B cell (primary cell): ENCODE measurements at regions not wholly inside any gene's neighbourhood (a gene's known extent, or its start where the extent isn't known, plus 50 kb on each side); places are given as distances from the start of the nearest gene placed in this dataset.

Source experiments
- ATAC-seq: fragments of 200-7000 bp; cut with Tn5 transposase; one replicate; pipeline ENCODE4 v1.10.0; 2021; ENCODE audit warnings: low read depth, mild to moderate bottlenecking, moderate number of reproducible peaks, moderate library complexity
- CTCF ChIA-PET: fragments of 350-600 bp; sonication (Branson Sonifier 250); formaldehyde crosslinking; loops from one replicate; lab custom pipeline; 2021; ENCODE audit warnings: antibody characterized with exemption, inconsistent platforms; lab: Charles Lee
- POLR2A ChIA-PET: fragments of 350-600 bp; sonication (Branson Sonifier 250); formaldehyde crosslinking; loops from one replicate; lab custom pipeline; 2021; ENCODE audit warnings: antibody characterized with exemption; lab: Charles Lee
- DNase-seq: peaks from one replicate; pipeline ENCODE4 v3.0.0; 2013
- H2AFZ ChIP-seq: 2 replicates; pipeline ENCODE4 v1.6.1; 2012; ENCODE audit warnings: mild to moderate bottlenecking, low read depth, low read length; ENCODE audit not compliant: insufficient read depth, poor library complexity, severe bottlenecking
- H3K27ac ChIP-seq, 2 donors: 1 replicate in 1 of 2; 2 replicates in 1 of 2; pipeline ENCODE4 v1.5.1; 2012 to 2013; ENCODE audit warnings: low read length in 2 of 2, mild to moderate bottlenecking in 2 of 2, moderate library complexity in 1 of 2
- H3K27me3 ChIP-seq, 4 experiments: fragments of 200-600 bp in 1 of 4; sonication (generic) in 1 of 4; replicated peaks in 1 of 4; 1 replicate in 2 of 4; 2 replicates in 2 of 4; pipeline versions ENCODE4 v1.6.1 to v1.7.0; 2013 to 2016; ENCODE audit warnings: low read length in 3 of 4, mild to moderate bottlenecking in 2 of 4, mixed read lengths in 1 of 4, moderate library complexity in 1 of 4; ENCODE audit not compliant: insufficient read depth in 4 of 4, control insufficient read depth in 3 of 4; ENCODE audit errors: control extremely low read depth in 1 of 4
- H3K36me3 ChIP-seq, 2 experiments: replicated peaks in 1 of 2; 1 replicate in 1 of 2; 2 replicates in 1 of 2; pipeline versions ENCODE4 v1.6.1 to v1.7.1; 2013; ENCODE audit warnings: low read length in 1 of 2; ENCODE audit not compliant: insufficient read depth in 2 of 2, control insufficient read depth in 1 of 2; ENCODE audit errors: control extremely low read depth in 1 of 2, extremely low read depth in 1 of 2
- H3K4me1 ChIP-seq, 2 donors: fragments of 200-600 bp in 1 of 2; sonication (generic) in 1 of 2; 1 replicate in 1 of 2; 2 replicates in 1 of 2; pipeline versions ENCODE4 v1.5.1 to v1.6.1; 2013 to 2017; ENCODE audit warnings: low read length in 2 of 2; ENCODE audit not compliant: control insufficient read depth in 2 of 2, insufficient read depth in 2 of 2
- H3K4me2 ChIP-seq: replicated peaks from 2 replicates; pipeline ENCODE3; 2012; ENCODE audit warnings: mild to moderate bottlenecking, low read depth, low read length; ENCODE audit not compliant: poor library complexity, severe bottlenecking
- H3K4me3 ChIP-seq, 5 experiments: fragments of 200-600 bp in 1 of 5; sonication (generic) in 1 of 5; 1 replicate in 3 of 5; 2 replicates in 2 of 5; pipeline versions ENCODE4 v1.5.1 to v1.7.0; 2011 to 2016; ENCODE audit warnings: low read length in 4 of 5, mild to moderate bottlenecking in 4 of 5, low read depth in 2 of 5, control low read depth in 1 of 5, moderate library complexity in 1 of 5; ENCODE audit not compliant: insufficient read depth in 1 of 5; ENCODE audit errors: control extremely low read depth in 1 of 5, extremely low read depth in 1 of 5
- H3K79me2 ChIP-seq: fragments of 200-600 bp; sonication (generic); one replicate; pipeline ENCODE4 v1.6.0; 2016; ENCODE audit warnings: low read length; ENCODE audit not compliant: control insufficient read depth, insufficient read depth
- H3K9ac ChIP-seq: fragments of 200-600 bp; sonication (generic); 2 replicates; pipeline ENCODE4 v1.6.1; 2017; ENCODE audit warnings: mild to moderate bottlenecking, low read length, moderate library complexity
- H3K9me3 ChIP-seq, 3 donors: one replicate each; pipeline versions ENCODE4 v1.6.1 to v1.7.1; 2013; ENCODE audit warnings: low read length in 2 of 3; ENCODE audit not compliant: control insufficient read depth in 2 of 3, insufficient read depth in 1 of 3; ENCODE audit errors: control extremely low read depth in 1 of 3
- H4K20me1 ChIP-seq: 2 replicates; pipeline ENCODE4 v1.6.0; 2012; ENCODE audit warnings: mild to moderate bottlenecking, low read length; ENCODE audit not compliant: insufficient read depth, control insufficient read depth, poor library complexity, severe bottlenecking
- H3K27ac Mint-ChIP-seq: one replicate; pipeline ENCODE4 v1.8.0; 2021; ENCODE audit warnings: mixed read lengths
- H3K27me3 Mint-ChIP-seq: one replicate; pipeline ENCODE4 v1.8.0; 2021; ENCODE audit warnings: mixed read lengths
- H3K4me1 Mint-ChIP-seq: one replicate; pipeline ENCODE4 v1.8.0; 2021; ENCODE audit warnings: mixed read lengths
- H3K4me3 Mint-ChIP-seq: one replicate; pipeline ENCODE4 v1.8.0; 2021; ENCODE audit warnings: mixed read lengths
- H3K9me3 Mint-ChIP-seq: one replicate; pipeline ENCODE4 v1.8.0; 2022; ENCODE audit warnings: mixed read lengths; ENCODE audit not compliant: insufficient read depth
- EZH2 ChIP-seq: IDR thresholded peaks from 2 replicates; pipeline ENCODE4 v1.6.1; 2012; ENCODE audit warnings: borderline replicate concordance, low read depth, mild to moderate bottlenecking, moderate library complexity, low read length; ENCODE audit not compliant: insufficient read depth, poor library complexity, severe bottlenecking
- WGBS: methylation state at CpG from one replicate; pipeline ENCODE4 v1.1.5; 2013; ENCODE audit warnings: missing lambda C conversion rate; ENCODE audit not compliant: insufficient coverage; 5-methylcytosine and 5-hydroxymethylcytosine counted together
- intact Hi-C: fragments of 100-400 bp; cut with micrococcal nuclease; formaldehyde crosslinking; loops from one replicate; pipeline ENCODE4 v1.10.0; 2022
- TF ChIP-seq, protein P1 (sequence below): fragments of 200-600 bp; IDR thresholded peaks from one replicate; pipeline ENCODE4 v1.8.0; 2022; ENCODE audit warnings: antibody characterized with exemption, mild to moderate bottlenecking

DNA sequence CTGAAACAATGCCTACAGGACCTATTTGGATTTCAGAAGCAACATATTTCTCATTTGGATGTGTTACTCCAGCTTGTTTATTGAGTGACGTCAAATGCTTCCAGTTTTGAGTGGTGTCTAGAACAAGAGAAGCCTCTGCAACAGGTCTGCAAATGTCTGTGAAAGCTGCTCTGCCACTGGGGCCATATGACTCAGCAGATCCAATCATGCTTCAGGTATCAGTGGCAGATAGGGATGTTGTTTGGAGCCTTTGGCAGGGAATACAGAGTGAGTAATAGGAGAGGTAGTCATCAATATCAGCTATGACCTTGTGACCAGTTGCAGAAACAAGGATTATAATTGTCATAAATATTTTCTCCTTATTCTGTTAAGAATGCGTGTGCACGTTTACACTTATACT, 141.1 kb upstream of the ZXDA start:
- no peaks in the 10 kb centered on the region for H3K4me1 ChIP-seq
- CTCF ChIA-PET, result no interaction called here
- TF ChIP-seq EZH2, result no peak
- TF ChIP-seq, protein P1, sequence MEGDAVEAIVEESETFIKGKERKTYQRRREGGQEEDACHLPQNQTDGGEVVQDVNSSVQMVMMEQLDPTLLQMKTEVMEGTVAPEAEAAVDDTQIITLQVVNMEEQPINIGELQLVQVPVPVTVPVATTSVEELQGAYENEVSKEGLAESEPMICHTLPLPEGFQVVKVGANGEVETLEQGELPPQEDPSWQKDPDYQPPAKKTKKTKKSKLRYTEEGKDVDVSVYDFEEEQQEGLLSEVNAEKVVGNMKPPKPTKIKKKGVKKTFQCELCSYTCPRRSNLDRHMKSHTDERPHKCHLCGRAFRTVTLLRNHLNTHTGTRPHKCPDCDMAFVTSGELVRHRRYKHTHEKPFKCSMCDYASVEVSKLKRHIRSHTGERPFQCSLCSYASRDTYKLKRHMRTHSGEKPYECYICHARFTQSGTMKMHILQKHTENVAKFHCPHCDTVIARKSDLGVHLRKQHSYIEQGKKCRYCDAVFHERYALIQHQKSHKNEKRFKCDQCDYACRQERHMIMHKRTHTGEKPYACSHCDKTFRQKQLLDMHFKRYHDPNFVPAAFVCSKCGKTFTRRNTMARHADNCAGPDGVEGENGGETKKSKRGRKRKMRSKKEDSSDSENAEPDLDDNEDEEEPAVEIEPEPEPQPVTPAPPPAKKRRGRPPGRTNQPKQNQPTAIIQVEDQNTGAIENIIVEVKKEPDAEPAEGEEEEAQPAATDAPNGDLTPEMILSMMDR, result no peak
- POLR2A ChIA-PET, result no interaction called here
- no peaks in the 10 kb centered on the region for H3K27me3 Mint-ChIP-seq
- DNase-seq (no peak), ATAC-seq (no peak)
- no peaks in the 10 kb centered on the region for H4K20me1 ChIP-seq
- H3K9me3 ChIP-seq, result peaks cover 0 to 7% (median 5%) of the 10 kb centered on the region in 3 donors
- WGBS, result 83% methylated on average over 1 of the region's 3 CpGs
- no peak overlapping the region for H3K9ac ChIP-seq
- H3K36me3 ChIP-seq, result no peaks in the 10 kb centered on the region
- no peak overlapping the region for H3K4me3 ChIP-seq
- H3K4me1 Mint-ChIP-seq, result no peaks in the 10 kb centered on the region
- no peak overlapping the region for H3K4me3 Mint-ChIP-seq
- H3K27me3 ChIP-seq, result no peaks in the 10 kb centered on the region
- no peak overlapping the region for H3K4me2 ChIP-seq
- H3K27ac ChIP-seq, result no peak overlapping the region
- intact Hi-C loops, result no loop called here
- peaks cover 6% of the 10 kb centered on the region for H3K9me3 Mint-ChIP-seq
- H2AFZ ChIP-seq, result no peak overlapping the region
- H3K79me2 ChIP-seq, result no peaks in the 10 kb centered on the region
- no peak overlapping the region for H3K27ac Mint-ChIP-seq

DNA sequence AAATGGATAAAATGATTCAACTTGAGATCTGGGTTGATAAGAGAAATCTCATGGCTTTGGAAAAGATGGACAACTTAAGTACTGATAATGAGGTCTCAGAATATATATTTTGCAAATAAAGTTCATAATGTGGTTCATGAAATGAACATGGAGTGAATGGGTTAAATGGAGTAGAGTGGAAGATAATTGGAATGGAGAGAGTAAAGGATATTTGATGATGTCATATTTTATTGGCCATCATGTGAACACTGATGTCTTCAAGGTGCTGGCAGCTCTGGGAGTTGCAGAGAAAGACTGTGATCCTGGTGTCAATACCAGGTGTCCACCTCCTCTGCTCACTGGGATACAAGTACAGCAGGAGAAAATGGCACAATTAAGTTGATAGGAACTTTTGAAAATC, 133.9 kb upstream of the ZXDA start:
- DNase-seq (no peak), ATAC-seq (no peak)
- Mint-ChIP-seq H3K27me3 (no peaks in the 10 kb centered on the region), H3K4me1 (no peaks in the 10 kb centered on the region), H3K9me3 (peaks cover 10% of the 10 kb centered on the region), H3K4me3 (no peak overlapping the region), H3K27ac (no peak overlapping the region)
- Histone ChIP-seq H3K4me3 (no peak overlapping the region), H3K27me3 (no peaks in the 10 kb centered on the region), H3K4me1 (no peaks in the 10 kb centered on the region), H4K20me1 (no peaks in the 10 kb centered on the region), H3K9ac (no peak overlapping the region), H3K9me3 (peaks cover 0 to 10% (median 7%) of the 10 kb centered on the region in 3 donors), H2AFZ (no peak overlapping the region), H3K4me2 (no peak overlapping the region), H3K79me2 (no peaks in the 10 kb centered on the region), H3K36me3 (no peaks in the 10 kb centered on the region), H3K27ac (no peak overlapping the region)
- TF ChIP-seq EZH2, result no peak
- TF ChIP-seq, protein P1, result no peak
- ChIA-PET POLR2A (no interaction called here), CTCF (no interaction called here)
- intact Hi-C loops, result no loop called here
